GM18507 (cell line): ENCODE measurements at regions not wholly inside any gene's neighbourhood (a gene's known extent, or its start where the extent isn't known, plus 50 kb on each side); places are given as distances from the start of the nearest gene placed in this dataset.
"Not testable (repeated sequence)": the region's sequence is repeated elsewhere in the genome, so short reads cannot be mapped to it uniquely, and the experiment has no call there.

Experiments
- DNase-seq: peaks from one replicate; pipeline ENCODE4 v3.0.0; 2011; ENCODE audit warnings: low read depth; ENCODE audit not compliant: insufficient read length; ENCODE audit errors: extremely low spot score
- FAIRE-seq: peaks from 2 replicates; lab custom pipeline; 2011; peaks lifted over from hg19 to GRCh38; lab: Jason Lieb, UNC

GRCh38 chr7:131769241-131769640 is 212.8 kb upstream of the PODXL start:
- DNase-seq (no peak), FAIRE-seq (no peak)

DNA sequence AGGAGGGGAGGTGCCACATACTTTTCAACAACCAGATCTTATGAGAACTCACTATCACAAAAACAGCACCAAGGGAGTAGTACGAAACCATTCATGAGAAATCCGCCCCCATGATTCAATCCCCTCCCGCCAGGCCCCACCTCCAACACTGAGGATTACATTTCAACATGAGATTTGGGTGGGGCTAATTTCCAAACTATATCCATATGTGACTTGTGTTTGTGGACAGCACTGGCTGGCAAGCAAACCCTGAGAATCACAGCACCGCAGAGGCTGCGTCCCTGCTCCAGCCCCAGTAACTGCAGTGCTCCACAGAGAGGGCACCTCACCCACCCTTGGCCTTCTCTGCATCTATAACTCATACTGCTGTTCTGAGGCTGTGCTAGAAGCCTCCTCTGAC is 211.2 kb upstream of the PODXL start:
- FAIRE-seq (no peak), DNase-seq (no peak)

DNA sequence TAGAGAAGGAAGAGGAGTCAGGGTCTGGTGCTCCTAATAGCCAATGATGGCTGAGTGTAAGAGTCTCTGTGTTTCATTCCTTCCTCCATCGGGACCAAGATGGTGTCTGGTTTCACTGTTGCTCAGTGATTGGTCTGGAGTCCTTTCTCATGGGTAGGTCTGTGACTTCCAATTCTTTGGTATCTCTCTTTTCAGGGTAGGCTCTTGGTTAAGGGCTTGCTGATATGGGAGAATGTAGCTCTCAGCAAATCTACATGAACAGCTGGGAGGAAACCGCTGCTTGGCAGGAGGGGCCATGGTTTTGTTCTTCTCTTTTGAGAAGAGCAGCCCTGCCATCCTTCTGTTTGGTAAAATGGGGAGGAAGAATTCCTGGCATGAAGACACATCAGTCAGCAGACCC is 209.1 kb upstream of the PODXL start:
- DNase-seq (no peak), FAIRE-seq (no peak)

DNA sequence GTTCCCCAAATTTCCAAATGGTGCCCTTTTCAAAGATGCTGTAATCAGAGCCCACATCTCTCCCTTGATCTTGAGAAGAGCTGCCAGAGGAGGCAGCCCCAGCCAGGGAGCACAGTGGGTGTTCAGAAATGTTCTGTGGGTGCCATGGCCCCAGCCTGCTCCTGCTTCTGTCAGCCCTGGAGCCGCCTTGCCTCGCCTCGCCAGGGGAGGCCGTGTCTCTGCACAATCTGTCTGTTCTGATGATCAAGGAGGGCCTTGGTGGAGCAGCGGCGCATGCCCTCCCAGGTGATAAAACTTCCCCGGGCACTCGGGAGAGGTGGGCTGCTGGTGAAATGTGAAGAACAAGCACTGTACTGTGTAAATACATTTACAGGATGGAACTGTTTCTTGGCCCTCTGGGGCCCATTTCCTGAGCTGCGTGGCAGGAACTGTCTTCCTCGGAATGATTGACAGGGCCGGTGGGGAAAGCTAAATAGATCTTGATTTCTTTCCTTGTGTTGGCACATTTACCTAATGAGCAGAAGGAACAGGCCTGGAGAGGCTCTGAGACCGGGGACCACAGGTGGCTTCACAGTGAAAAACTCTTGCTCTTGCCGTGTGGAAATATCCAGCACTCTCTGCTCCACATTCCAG is 207.8 kb upstream of the PODXL start:
- DNase-seq (no peak), FAIRE-seq (no peak)

GRCh38 chr7:131762753-131763152 is 206.3 kb upstream of the PODXL start:
- FAIRE-seq (no peak), DNase-seq (no peak)

- not testable (repeated sequence) for FAIRE-seq, DNase-seq
These were observed 199.4 kb upstream of the PODXL start for GRCh38 chr7:131755801-131756200.

DNA sequence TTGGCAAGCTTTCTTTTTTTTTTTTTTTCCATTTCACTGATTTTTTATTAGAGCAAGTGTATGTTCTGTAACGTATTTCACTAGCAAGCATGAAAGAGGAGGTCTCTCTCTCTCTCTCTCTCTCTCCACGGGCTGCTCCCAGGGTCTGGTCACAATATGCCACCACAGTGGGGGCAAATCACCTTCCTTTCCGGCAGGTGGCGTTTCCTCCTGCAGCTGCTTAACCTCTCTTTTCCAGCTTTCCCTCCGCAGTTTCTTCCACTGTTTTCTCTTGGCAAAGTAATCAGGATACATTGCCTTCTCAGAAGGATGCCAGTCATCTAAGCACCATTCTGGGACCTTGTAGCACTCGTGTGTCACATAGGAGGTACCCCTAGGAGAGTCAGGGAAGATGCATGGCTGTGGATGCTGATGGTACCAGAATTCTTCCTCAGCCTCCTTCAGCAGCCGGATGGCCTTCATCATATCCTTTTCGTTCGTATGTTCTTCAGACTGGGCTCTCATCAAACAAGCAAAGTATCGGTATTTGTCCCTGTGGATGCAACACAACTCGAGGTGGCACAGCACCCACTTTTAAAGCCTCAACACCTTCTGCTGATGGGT is 197.3 kb upstream of the PODXL start:
- FAIRE-seq (no peak), DNase-seq (no peak)

- FAIRE-seq (no peak), DNase-seq (no peak)
These were observed 191.3 kb upstream of the PODXL start for GRCh38 chr7:131747658-131748232.

GRCh38 chr7:131745390-131746248 is 189.2 kb upstream of the PODXL start:
- DNase-seq: no peak
- FAIRE-seq: no peak

DNA sequence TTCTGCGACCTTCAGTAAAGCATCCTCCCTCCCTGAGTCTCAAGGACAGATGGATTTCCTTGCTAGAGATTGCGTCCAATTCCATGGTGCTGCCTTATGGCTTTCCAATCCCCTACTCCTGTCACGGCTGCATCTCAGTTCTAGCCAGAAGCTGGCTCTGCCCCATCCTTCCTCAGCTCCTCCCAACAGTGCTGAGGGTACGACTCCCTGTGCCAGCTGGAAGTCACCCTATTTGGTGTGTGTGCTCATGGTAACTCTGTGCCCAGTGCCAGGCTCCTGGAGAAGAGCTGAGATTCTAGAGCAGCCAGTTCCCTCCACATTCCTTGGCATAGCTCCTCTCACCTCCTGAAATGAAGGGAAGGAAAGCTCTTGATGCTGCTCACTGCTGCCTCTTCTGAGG is 185.0 kb upstream of the PODXL start:
- FAIRE-seq (no peak), DNase-seq (no peak)

DNA sequence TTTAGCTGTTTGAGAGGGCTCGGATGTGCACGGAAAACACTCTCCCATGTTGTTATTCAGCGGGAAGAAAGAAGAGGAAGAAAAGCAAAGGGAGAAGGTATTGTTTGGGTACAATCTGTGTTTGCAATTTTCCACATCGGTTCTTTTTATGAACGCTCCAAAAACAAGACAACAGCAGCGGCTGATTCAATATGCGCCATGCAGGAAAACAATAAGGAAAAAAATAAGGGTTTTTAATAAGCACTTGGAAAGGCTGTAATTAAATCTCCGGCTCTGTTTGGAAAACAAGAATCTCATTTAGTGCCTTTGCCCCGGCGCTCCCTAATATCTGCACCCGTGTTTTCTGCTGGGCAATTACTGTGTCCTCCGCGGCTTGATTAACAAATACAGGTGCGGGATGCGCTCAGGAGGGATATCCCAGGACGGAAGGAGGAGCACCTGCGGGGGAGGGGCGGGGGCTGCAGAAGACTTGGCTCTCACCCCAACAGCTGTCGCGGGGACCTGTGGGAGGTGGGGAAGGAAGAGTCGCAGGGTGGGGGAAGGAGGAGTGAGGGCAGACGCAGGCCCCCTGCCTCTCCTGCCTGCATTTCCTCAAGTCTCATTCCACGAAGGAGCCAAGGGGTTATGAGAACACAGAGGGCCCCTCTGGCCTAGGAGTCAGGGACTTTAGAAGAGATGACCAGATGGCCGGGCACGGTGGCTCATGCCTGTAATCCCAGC is 181.5 kb upstream of the PODXL start:
- FAIRE-seq (no peak), DNase-seq (no peak)

DNA sequence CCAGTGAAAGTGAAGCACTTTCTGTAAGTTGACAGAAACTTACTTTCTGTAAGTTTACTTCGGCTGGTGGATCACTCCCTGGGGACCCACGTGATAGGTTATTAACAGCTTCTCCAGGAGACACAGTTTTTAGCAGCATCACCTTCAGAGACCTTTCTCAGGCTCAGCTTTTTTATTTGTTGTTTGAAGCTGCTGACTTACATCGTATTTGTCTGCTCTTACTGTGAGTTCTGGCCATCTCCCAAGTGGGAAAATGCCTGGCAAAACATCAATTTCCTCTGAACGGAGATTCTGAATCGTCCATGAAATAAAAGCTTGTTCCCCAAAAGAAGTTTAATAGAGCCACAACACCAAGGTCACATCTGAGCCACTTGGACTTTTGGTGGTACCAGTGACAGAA is 178.7 kb upstream of the PODXL start:
- FAIRE-seq: no peak
- DNase-seq: no peak

- FAIRE-seq: no peak
- no peak for DNase-seq
These were observed 177.2 kb upstream of the PODXL start for GRCh38 chr7:131733604-131734003.

DNA sequence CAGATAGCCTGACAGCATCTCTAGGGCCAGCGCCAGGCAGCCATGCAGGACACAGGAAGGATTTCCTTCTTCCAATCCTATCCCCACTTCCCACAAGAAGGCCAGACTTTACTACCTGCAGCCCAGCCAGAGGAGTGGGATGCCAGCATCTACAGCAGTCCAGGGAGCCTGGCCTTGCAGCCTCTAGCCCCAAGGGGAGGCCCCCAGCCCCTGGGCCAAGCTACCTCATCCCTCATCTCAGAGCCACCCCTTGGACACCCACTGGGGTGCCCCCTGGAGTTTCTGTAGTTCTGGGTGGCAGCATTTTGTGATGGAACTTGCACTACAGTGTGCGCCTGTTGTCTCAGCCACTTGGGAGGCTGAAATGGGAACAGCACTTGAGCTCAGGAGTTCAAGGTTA is 170.8 kb upstream of the PODXL start:
- FAIRE-seq (no peak), DNase-seq (no peak)

DNA sequence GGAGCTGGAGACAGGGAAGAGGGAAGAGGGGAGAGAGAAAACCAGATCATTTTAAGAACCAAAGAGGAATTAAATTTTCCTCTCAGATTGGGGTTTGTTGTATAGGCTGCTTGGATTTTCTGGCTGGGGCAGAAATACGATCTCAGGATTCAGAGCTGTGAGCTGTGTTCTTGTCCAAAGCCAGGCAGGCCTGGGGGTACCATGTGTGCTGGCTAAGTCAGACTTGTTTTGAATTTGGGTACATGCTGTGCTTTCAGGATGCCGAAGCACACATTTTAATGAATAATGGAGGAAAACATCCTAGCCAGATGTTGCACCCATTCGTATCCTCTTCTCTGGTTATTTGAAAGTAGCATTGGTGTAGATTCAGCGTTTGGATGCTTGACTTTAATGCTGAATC is 170.3 kb upstream of the PODXL start:
- no peak for DNase-seq
- FAIRE-seq: no peak

- FAIRE-seq (no peak), DNase-seq (no peak)
These were observed 169.6 kb upstream of the PODXL start for GRCh38 chr7:131726031-131726430.

DNA sequence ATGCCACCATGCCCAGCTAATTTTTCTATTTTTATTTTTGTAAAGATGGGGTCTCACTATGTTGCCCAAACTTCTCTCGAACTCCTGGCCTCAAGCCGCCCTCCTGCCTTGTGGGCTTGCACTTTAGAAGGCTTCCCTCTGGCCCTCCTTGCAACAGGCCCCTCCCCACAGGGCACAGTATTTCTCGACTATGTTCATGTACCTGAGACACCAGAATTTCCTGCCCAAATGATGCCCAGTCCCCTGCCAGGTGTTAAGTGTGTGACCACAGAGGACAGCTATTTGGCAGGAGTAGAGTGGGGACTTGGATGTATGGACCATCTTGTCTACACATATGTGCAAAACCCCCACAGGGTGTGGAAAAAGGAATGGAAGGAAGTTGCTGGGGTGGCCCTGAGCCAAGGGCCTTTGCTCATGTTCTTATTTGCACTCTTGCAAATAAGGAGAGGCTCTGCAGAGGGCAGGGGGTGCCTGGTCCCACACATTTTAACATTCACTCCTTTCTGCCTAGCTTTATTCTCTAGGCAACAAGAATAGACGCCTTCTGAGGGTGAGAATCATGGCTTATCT is 168.4 kb upstream of the PODXL start:
- FAIRE-seq: no peak
- DNase-seq: no peak

- FAIRE-seq (no peak), DNase-seq (no peak)
These were observed 167.5 kb upstream of the PODXL start for GRCh38 chr7:131723926-131724325.

GRCh38 chr7:131722371-131722770 is 165.9 kb upstream of the PODXL start:
- DNase-seq (no peak), FAIRE-seq (no peak)

DNA sequence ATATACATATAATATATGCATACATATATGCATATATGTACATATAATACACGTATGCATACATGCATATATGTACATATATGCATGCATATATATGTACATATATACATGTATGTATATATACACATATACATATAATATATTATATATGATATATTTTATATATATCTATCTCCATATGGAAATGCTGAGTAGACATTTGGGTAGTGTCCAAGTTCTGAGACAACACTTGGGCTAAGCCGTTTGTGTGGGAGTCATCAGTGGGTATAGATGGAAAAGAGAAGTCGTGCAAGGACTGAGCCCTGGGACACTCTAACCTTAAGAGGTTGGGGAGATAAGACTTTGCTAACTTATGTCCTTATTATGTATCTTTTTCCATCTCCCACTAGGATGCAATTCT is 165.2 kb upstream of the PODXL start:
- no peak for DNase-seq
- no peak for FAIRE-seq
